HG02943 (cell line): ENCODE measurements at regions not wholly inside any gene's neighbourhood (a gene's known extent, or its start where the extent isn't known, plus 50 kb on each side); places are given as distances from the start of the nearest gene placed in this dataset.

ENCODE experiments used
- ATAC-seq: cut with Tn5 transposase; IDR thresholded peaks from one replicate; pipeline ENCODE4 v1.9.1; 2021; ENCODE audit warnings: mild to moderate bottlenecking, low read depth, moderate library complexity; ENCODE audit not compliant: unreplicated experiment

DNA sequence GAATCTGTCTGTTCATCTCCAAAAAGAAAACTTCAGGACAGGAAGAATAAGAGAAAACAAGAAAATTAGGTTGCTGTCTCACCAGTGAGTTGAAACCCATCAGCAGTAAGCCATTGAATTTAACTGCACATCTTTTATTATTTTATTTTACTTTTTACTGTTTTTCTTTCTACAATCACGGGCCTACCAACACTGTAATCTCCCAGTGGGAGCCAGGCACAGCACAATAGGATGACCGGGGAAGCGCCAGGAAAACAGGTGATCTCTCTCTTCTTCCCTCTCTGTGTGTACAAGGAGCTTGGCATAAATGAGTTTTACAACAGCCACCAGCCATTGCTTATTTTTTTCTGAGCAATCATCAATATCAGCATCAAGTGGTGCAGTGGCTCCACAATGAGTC, 113.1 kb upstream of the ESRRG start:
- no peak for ATAC-seq

DNA sequence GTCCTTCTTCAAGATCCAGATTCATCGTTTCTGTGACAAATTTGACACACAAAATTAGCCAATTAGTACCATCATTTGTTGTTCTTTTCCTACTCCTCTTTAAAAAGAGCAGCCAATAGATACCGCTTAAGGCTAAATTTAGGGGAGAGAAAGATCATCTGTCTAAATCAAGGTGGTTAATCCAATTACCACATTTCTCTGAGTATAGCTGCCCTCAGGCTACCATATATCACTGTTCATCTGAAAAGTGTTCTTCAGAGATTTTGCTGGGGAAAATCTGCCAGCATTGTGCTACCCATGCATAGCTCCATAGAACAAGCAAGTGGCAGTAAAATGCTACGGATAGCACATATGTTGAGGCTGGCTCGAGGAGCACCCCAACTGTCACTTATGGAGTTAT, 110.3 kb upstream of the ESRRG start:
- ATAC-seq: no peak

DNA sequence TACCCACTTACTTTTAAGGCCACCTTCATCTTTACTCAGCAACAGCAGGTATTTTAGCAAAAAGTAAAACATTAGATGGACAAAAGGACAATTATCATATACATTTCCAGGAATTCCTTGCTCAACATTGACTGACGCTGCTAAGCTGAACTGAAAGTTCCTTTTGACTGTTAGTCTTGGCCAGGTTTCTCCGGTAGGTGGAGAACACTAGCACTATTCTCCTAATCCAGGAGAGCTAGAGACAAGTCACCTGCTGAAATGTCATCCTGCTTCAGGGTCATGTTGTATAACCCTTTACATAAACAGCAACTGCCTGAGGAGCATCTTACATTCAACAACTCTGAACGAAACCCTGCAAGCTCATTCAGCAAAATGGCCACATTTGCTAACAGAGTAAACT, 109.0 kb upstream of the ESRRG start:
- ATAC-seq: no peak

DNA sequence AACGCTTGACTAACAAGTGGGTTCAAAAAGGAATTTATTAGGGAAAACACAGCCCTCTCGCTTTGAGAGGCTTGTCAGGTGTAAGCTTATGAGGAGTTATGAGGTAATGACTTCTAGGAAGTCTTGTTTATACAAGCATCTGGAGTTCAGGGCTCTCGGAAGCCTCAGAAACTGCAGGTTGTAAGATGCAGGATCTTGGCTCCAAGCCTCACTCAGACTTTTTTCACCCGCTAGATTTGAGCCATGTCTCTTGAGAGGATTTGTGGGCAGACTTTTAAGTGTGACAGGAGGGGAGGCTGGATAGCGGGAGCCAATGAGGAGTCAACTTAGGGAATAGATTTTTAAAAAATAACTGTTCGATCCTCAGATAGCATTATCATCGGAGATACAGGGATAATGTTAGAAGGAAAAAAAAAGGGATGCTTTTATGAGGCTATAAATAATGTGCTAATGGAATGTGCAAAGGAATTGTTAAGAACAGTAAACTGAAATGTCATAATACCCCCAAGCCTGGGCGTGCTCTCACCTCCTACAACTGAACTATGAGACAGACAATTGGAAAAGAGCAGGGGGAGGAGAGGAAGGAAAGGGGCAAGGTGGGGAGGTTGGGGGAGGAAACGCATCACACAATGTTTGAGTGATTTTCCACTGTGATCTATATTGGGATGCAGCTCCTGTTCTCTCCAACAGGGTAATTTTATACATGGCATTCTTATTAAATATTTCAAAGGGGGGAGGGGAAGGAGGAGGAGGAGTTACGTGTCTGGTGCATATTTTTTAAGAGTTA, 107.4 kb upstream of the ESRRG start:
- no peak for ATAC-seq

DNA sequence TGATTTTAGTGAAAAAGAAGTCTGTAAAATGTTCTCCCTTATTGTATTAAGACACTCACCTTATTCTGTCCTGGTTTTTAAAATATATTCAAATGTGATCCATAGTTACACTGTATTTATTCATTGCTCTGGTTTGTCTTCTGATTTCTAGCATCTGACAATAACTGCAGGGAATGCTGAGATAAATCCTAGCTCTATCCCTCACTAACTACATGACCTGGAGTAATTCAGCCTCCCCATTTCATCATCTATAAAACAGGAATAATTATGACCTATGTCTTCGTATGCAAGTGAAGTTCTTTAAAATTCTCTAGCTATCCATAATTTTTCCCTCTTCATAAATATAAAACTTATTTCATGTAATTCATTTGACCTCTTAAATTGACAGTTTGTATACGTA, 104.0 kb upstream of the ESRRG start:
- no peak for ATAC-seq

DNA sequence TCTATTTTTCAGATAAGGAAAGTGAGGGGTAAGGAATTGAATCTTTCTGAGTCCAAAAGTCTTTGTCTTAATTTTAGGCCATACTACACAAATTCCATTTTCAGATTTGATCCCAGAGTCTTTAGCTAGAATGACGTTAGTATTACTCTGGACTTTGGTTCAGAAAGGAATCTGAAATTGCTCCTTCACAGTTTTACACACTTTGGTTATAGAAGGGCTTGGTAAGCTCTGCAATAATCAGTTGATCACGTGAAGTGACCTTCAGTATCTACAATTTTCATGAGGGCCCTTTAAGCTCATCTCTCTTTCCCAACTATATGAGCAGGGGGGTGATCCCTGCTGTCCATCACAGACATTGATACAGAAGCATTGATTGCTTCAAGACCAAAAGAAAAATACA, 103.4 kb upstream of the ESRRG start:
- ATAC-seq: no peak

DNA sequence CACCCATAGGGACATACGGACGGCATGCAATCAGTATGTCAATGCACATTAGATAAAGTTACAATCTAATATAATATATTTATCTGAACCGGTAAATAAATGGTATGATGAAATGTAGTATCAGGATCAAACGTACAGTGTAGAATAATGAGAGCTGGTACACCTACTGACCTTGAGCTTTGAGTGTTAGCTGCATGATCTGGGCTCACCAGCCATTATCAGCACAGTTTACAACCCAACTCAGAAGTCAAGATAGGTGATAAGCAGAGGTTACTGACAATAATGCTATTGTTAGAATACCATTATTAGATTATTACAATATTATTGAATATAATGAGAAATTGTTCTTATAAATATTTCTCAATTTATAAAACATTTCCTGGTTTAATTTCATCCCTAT, 103.0 kb upstream of the ESRRG start:
- ATAC-seq: no peak

DNA sequence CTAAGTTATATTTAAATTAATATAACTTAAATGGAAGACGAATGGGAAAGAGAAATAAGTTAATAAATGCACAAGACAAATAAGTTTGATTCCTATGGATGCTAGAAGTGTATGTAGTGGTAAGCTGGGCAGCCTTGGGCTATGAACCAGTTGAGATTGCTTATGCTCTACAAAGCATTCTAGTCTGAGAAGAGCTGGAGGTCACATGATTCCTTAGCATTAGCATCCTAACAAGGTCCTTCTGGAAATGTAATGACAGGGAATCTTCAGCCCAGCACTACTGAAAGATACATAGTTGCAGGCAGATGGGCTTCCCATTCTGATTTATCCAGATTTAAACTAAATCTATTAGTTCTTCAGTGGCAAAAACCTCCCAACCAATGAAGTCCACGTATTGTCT, 102.3 kb upstream of the ESRRG start:
- no peak for ATAC-seq

DNA sequence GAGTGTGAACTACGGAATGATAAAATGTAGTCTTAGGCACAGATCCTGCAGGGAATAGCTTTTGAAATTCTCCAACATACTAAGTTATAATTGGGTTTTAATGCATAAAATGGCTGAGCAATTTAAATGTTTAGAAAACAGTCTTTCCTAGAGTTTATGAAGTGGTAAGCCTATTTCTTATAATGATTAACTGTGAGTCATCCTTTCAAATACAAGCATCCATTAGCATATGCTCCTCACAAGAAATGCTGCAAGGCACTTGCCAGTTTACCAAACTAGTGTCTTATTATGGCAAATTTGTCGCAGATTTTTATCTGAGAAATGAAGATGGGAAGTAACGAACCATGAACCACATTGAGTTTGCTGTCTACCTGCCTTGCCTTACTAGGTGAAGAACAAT, 101.3 kb upstream of the ESRRG start:
- ATAC-seq: no peak

DNA sequence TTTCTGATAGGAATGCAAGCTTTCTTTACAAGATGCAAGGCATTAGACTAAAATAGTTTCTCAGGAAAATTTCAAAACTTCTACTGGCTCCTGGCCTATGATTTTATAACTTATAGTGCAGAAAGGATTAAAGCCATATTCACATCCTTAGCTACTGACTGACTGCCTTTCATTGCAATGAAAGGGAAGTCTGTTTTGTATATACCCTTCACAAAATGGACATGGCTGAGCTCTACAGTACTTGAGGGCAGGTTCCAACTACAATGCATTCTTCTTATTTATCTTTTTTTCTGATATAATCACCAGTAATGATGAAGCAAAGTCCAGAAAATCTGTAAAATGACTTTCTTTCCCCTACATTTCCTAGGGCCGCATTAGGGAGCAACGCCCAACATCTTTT, 100.5 kb upstream of the ESRRG start:
- ATAC-seq: no peak

DNA sequence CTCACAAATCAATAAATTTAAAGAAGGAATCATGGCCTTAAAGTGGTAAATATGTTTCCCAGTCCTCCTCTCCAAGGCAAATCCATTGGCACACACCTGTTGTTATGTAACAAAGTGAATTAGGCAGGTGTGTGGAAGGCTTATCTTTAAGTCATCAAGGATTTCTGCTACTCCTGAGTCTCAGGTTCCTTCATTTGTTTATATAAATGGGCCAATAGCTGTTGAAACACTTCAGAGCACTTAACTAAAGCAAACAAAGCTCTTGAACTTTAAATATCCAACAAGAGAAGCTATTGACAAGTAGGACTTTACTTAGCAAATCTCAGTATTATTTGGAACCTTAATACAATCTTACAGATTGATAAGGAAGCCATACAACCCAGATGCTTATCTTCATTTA, 99.3 kb upstream of the ESRRG start:
- no peak for ATAC-seq

DNA sequence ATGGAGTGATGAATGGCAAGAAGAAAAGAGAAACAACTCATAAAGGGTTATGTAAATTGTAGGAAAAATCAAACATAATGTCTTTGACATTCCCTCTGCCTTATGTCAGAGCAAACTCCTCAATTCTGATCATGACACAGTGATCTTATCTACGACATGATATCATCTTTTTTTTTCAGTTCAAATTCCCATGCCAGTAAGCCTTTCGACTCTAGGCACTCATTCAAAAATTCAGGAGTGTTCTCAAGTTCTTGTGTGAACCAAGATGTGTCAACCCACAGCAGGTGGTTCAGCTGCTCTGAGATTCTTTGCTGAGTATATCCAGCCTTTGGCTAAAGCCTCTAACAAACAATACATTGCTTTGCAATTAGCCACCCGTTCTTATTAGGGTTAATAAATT, 97.1 kb upstream of the ESRRG start:
- ATAC-seq: no peak

DNA sequence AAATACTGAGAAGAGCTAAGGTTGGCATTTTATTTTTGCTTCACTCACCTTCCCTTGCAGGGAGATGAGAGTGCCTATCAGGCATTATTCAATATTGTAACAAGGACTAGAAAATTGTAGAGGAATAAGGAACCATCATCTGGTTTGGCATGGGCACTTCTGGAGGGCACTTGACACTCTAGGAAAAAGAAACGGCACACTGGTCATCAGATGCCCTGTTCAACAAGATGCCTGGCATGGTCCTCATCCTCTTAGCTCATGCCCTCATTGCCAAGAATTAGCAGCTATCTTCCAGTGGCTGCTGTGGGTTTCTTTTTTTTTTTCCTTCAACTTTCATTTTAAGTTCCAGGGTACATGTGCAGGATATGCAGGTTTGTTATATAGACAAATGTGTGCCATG, 95.1 kb upstream of the ESRRG start:
- ATAC-seq: no peak

DNA sequence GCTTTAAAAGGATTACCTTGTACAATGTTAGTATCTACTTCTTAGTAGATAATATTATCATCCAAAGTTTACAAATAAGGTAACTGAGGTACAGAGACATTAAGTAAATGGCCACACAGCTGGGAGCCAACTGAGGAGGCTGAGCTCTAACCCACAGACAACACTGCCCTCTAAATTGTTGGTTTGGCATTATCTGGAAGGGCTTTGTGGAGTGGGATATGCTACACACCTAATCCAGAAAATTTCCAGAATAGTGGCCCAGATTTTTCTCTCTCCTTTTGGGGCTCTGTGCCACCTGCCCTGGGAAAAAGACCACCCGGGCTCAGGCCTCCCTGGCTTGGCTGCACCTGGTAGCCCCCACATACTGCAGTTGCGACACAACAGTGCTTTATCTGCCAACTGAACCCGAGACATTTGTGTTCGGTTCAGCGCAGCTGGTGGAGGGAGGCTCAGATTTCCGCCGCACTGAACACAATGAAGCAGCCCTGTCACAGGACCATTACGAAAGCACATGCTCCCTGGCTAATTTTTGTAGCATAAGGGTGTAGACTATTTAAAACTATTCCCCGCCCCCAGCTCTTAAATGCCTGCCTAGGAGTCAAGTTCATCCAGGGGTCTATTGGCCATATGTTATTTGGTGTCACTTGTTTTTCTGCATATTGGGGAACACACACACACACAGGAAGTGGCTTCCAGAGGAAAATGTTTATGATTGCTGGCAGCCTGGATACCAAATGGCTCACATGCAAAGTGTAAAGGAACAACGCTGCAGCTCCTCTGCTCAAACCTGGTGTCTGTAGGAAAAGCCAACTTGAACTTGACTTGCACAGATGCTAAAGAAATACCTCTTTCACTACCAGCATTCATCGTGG, 92.3 kb upstream of the ESRRG start:
- no peak for ATAC-seq

DNA sequence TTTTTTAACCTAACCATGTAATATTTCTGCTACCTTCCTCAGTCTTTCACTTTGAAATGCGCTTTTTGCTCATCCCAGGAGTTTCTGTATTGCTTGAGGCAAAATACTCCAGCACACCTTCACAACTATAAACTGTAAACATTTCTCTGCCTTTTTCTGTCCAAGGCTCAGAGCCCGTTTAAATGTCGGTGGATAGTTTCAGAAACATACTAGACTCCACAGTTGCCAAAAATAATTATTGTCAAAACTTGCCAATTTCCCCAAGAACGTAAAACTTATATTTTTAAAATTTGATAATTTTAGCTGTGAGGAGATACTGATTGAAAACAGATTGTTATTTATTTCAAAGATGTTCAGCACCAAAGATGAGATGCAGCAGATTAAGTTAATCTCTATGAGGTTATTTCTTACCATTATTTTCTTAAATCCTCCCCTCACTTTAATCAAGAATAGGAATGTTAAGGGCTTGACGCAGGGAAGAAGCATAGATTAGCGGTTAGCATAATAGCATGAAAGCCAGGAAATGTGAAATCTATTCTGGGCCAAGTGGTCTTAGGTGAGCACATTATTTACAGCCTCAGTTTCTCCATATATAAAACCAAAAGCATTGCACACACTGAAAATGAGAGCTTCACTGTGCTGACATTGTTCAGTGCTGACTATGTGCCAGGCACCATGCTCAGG, 91.5 kb upstream of the ESRRG start:
- ATAC-seq: no peak

DNA sequence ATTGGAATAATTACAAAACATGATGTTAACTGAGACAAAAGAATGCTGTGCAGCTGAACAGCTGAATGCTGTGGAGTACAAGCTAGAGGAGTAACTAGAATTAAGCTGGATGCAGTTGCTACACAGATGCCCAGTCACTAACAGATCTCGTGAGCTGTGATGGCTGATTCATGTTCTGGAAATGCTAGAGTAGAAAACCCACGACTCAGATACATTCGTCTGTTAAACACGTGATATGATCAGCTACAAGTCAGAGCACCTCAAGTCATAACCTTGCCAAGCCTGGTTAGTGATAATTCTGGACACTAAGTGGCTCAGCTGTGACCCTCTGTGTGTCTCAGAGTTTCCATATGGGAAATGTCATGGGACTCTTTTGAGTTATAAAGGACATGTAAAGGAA, 89.7 kb upstream of the ESRRG start:
- ATAC-seq: no peak

DNA sequence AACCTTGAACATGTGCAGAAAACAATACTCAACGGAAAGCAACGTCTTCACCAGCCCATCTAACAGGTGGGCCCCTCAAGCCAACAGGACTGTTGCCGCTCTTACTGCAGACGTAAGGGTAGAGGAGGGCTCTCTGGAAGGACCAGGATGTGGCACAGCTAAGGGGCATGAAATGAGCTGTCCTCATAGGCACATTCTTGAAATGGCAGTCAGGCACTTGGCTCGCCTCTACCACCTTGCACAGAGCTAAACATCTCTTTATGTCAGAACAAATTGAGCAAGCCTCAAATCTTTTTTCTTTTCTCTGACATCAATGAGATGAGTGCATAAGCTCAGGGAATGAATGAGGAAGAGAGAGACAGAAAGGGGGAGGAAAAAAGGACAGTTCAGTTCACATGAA, 86.4 kb upstream of the ESRRG start:
- ATAC-seq: no peak

DNA sequence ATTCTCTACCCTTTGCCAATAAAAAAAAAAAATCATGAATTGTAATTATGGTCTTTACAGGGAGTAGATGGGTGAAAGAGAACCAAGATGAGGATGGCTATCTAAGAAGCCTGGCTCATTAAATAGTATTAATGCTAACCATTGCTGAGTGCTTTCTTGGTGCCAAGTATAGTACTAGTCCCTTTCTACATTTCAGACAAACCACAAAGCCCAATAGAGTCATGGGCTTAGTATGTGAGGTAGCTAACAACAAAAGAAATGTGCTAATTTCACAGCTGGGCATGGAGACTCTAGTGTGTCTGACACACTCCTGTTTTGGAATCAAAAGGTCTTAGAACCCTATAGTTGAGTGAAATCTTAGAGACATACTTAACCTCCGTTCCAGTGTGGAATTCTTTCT, 84.5 kb upstream of the ESRRG start:
- no peak for ATAC-seq

DNA sequence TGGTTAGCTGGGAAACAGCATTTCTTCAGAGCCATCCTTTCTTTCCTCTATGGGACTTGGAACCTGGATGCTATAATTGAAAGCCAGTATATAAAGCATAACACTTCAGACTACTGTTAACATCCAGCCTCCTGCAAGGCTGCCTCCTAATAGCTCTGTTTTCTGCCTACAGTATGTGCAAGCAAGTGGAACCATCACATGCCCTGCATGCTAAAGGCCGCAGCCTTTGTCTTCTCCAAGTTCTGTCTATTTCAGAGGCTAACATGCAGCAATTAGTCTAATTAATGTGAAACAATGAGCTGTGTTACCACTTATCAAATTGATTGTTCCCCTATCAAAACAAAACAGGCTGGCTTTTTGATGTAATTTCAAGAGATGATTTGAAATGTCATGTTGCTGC, 82.7 kb upstream of the ESRRG start:
- ATAC-seq: no peak

DNA sequence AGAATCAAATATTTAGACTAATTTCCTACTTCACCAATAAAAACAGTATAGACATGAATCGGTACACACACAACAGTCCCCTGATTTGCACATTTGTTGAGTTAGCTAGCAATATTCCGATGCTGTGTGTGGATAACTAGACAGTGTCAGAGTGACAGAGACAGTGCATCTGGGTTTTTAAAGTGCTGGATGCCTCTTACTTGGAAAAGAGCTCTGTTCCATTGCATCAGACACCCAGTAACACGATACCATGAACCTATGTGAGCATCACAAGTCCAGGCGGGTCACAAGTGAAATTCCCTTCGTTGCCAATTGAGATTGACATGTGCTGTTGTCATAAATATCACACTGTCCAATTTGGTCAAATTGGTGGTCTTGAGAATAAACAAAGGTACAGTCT, 82.0 kb upstream of the ESRRG start:
- ATAC-seq: no peak

DNA sequence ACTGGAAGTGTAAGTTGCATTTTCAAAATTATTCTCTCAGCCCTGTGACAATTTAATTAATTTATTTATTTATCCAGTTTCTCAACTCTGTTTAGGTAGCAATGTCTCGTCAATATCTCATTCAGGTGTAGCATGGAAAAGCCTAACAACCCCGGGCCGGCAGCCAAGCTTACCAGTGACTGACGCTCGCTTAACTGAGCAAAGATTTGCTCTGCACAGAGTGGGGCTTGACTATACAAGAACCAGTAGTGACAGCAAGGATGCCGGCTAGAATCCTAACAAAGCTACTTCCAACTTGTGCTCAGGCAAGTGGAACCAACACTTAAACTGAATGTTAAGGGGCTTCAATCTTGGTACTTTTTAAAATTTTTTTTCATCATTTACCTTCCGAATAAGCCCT, 80.9 kb upstream of the ESRRG start:
- ATAC-seq: no peak
